ENCODE measurements at regions not wholly inside any gene's neighbourhood (a gene's known extent, or its start where the extent isn't known, plus 50 kb on each side); places are given as distances from the start of the nearest gene placed in this dataset.

DNA sequence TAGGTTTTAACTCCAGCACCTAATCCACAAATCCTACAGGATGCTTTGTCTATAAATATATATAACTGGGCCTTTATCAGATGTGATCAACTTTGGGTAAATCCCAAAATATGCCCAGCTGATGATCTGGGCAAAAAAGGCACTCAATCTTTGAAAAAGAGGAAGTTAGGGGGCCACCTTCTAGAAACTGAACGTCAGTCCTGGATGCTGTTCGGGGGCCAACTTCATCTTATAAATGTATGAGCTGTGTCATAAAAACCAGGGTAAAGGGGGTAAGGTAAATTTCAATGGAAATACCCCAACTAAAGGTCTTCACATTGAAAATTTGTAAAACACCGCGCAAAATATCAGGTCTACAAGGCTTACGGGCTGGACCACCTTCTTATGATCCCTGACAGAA is 264.4 kb upstream of the UBE2E2 start:
- 90 to 94% methylated on average over 5 of the region's 5 CpGs for WGBS, 2 donors
- Histone ChIP-seq H3K36me3 (ENCODE audit: control insufficient read depth in 1 of 2, insufficient read depth in 2 of 2, low read length in 1 of 2) (no peaks in the 10 kb centered on the region), H3K4me1 (ENCODE audit: control insufficient read depth in 1 of 2, insufficient read depth in 2 of 2, low read length in 2 of 2) (no peaks in the 10 kb centered on the region), H3K4me3 (ENCODE audit: low read length in 2 of 2) (no peak overlapping the region), H3K9me3 (ENCODE audit: control insufficient read depth, low read length) (no peaks in the 10 kb centered on the region), H3K27me3 (ENCODE audit: control insufficient read depth in 1 of 2, insufficient read depth in 2 of 2, low read length in 1 of 2) (no peaks in the 10 kb centered on the region), H3K27ac (ENCODE audit: low read depth in 1 of 2, low read length in 2 of 2) (no peak overlapping the region)
- intact Hi-C loops (cut with DNase I), result no loop called here
- DNase-seq, result no peak
- no peak for ATAC-seq (ENCODE audit: low FRiP score)

- no peaks in the 10 kb centered on the region for H3K4me1 ChIP-seq (ENCODE audit: control insufficient read depth in 1 of 2, insufficient read depth in 2 of 2, low read length in 2 of 2)
- intact Hi-C loops (cut with DNase I), result no loop called here
- H3K9me3 ChIP-seq (ENCODE audit: control insufficient read depth, low read length), result no peaks in the 10 kb centered on the region
- H3K4me3 ChIP-seq (ENCODE audit: low read length in 2 of 2), result no peak overlapping the region
- DNase-seq, result no peak
- H3K36me3 ChIP-seq (ENCODE audit: control insufficient read depth in 1 of 2, insufficient read depth in 2 of 2, low read length in 1 of 2), result no peaks in the 10 kb centered on the region
- no peak overlapping the region for H3K27ac ChIP-seq (ENCODE audit: low read depth in 1 of 2, low read length in 2 of 2)
- WGBS, 2 donors, result 85 to 87% methylated on average over 2 of the region's 2 CpGs
- no peaks in the 10 kb centered on the region for H3K27me3 ChIP-seq (ENCODE audit: control insufficient read depth in 1 of 2, insufficient read depth in 2 of 2, low read length in 1 of 2)
- no peak for ATAC-seq (ENCODE audit: low FRiP score)
Measured at GRCh38 chr3:22939349-22939748, 263.8 kb upstream of the UBE2E2 start.

GRCh38 chr3:22940285-22940684 is 262.8 kb upstream of the UBE2E2 start:
- no peak overlapping the region for H3K27ac ChIP-seq (ENCODE audit: low read depth in 1 of 2, low read length in 2 of 2)
- H3K4me1 ChIP-seq (ENCODE audit: control insufficient read depth in 1 of 2, insufficient read depth in 2 of 2, low read length in 2 of 2), result no peaks in the 10 kb centered on the region
- H3K36me3 ChIP-seq (ENCODE audit: control insufficient read depth in 1 of 2, insufficient read depth in 2 of 2, low read length in 1 of 2), result no peaks in the 10 kb centered on the region
- ATAC-seq (ENCODE audit: low FRiP score) (no peak), DNase-seq (no peak)
- intact Hi-C loops (cut with DNase I), result no loop called here
- no peaks in the 10 kb centered on the region for H3K9me3 ChIP-seq (ENCODE audit: control insufficient read depth, low read length)
- no peaks in the 10 kb centered on the region for H3K27me3 ChIP-seq (ENCODE audit: control insufficient read depth in 1 of 2, insufficient read depth in 2 of 2, low read length in 1 of 2)
- no peak overlapping the region for H3K4me3 ChIP-seq (ENCODE audit: low read length in 2 of 2)
- 77 to 88% methylated on average over 7 of the region's 7 CpGs for WGBS, 2 donors

DNA sequence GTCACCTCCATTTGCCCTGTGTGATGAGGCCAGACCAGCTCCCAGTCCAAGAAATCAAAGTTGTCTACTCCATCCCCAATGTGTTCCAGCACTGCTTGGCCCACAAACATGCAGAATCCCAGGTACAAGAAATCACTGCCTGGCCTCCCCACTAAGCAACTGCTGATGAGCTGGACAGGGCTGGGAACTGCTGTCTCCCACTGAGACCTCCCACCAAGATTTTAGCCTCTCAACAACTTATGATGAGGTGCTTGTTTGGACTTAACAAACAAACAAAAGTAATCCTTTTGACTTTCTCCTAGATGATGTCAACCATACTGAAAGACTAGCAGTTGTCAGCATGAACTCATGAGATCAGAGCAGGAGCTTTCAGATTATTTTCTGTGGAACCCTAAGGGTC is 260.1 kb upstream of the UBE2E2 start:
- ATAC-seq (ENCODE audit: low FRiP score) (no peak), DNase-seq (no peak)
- H3K27ac ChIP-seq (ENCODE audit: low read depth in 1 of 2, low read length in 2 of 2), result no peak overlapping the region
- intact Hi-C loops (cut with DNase I), result no loop called here
- no peaks in the 10 kb centered on the region for H3K9me3 ChIP-seq (ENCODE audit: control insufficient read depth, low read length)
- no peaks in the 10 kb centered on the region for H3K27me3 ChIP-seq (ENCODE audit: control insufficient read depth in 1 of 2, insufficient read depth in 2 of 2, low read length in 1 of 2)
- no peak overlapping the region for H3K4me3 ChIP-seq (ENCODE audit: low read length in 2 of 2)
- H3K36me3 ChIP-seq (ENCODE audit: control insufficient read depth in 1 of 2, insufficient read depth in 2 of 2, low read length in 1 of 2), result no peaks in the 10 kb centered on the region
- no peaks in the 10 kb centered on the region for H3K4me1 ChIP-seq (ENCODE audit: control insufficient read depth in 1 of 2, insufficient read depth in 2 of 2, low read length in 2 of 2)

DNA sequence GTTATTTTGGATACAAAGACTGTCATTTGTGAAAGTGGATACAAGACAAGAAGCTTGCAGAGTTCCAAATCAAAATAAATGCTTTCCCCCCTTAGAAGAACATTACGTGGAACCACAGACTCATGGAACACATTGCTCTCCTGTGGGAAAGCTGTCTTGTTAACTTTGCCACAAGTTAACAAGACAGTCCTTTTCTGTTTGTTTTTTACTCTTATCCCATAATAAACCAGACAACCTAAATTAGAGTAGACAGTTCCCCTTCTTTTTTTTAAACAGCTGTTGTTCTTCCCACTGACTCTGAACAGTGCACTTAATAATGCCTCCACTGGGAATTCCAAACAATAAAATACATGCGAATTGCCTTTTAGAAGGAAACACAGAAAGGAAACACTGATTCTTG is 255.3 kb upstream of the UBE2E2 start:
- Histone ChIP-seq H3K27me3 (ENCODE audit: control insufficient read depth in 1 of 2, insufficient read depth in 2 of 2, low read length in 1 of 2) (no peaks in the 10 kb centered on the region), H3K27ac (ENCODE audit: low read depth in 1 of 2, low read length in 2 of 2) (no peak overlapping the region), H3K4me1 (ENCODE audit: control insufficient read depth in 1 of 2, insufficient read depth in 2 of 2, low read length in 2 of 2) (no peaks in the 10 kb centered on the region), H3K36me3 (ENCODE audit: control insufficient read depth in 1 of 2, insufficient read depth in 2 of 2, low read length in 1 of 2) (no peaks in the 10 kb centered on the region), H3K4me3 (ENCODE audit: low read length in 2 of 2) (no peak overlapping the region), H3K9me3 (ENCODE audit: control insufficient read depth, low read length) (no peaks in the 10 kb centered on the region)
- 66 to 72% methylated on average over 2 of the region's 2 CpGs for WGBS, 2 donors
- no peak for DNase-seq
- ATAC-seq (ENCODE audit: low FRiP score), result no peak
- intact Hi-C loops (cut with DNase I), result no loop called here

DNA sequence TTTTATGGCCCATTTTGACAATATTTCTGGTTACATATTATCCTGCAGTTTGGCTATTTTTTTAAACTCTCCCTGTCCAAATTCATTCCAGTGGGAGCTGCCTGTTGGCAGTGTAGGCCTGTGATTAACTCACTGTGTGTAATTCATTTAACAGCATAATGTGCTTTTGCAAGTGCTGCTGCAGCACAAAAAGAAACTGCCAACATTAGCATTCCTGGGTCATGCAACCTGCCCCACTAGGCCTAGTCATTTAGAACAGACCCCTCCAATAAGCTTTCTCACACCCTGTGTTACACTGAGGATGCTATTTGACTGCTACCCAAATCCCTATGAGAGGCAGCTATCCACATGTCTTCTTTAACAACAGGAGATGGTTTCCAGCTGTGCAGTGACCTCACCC is 251.2 kb upstream of the UBE2E2 start:
- Histone ChIP-seq H3K36me3 (ENCODE audit: control insufficient read depth in 1 of 2, insufficient read depth in 2 of 2, low read length in 1 of 2) (no peaks in the 10 kb centered on the region), H3K4me3 (ENCODE audit: low read length in 2 of 2) (no peak overlapping the region), H3K27me3 (ENCODE audit: control insufficient read depth in 1 of 2, insufficient read depth in 2 of 2, low read length in 1 of 2) (no peaks in the 10 kb centered on the region), H3K27ac (ENCODE audit: low read depth in 1 of 2, low read length in 2 of 2) (no peak overlapping the region), H3K9me3 (ENCODE audit: control insufficient read depth, low read length) (no peaks in the 10 kb centered on the region), H3K4me1 (ENCODE audit: control insufficient read depth in 1 of 2, insufficient read depth in 2 of 2, low read length in 2 of 2) (no peaks in the 10 kb centered on the region)
- intact Hi-C loops (cut with DNase I), result no loop called here
- DNase-seq (no peak), ATAC-seq (ENCODE audit: low FRiP score) (peak; percentile 72)

GRCh38 chr3:22952860-22953259 is 250.3 kb upstream of the UBE2E2 start:
- DNase-seq (no peak), ATAC-seq (ENCODE audit: low FRiP score) (no peak)
- no peak overlapping the region for H3K27ac ChIP-seq (ENCODE audit: low read depth in 1 of 2, low read length in 2 of 2)
- H3K27me3 ChIP-seq (ENCODE audit: control insufficient read depth in 1 of 2, insufficient read depth in 2 of 2, low read length in 1 of 2), result no peaks in the 10 kb centered on the region
- WGBS, 2 donors, result 66 to 72% methylated on average over 3 of the region's 3 CpGs
- no peaks in the 10 kb centered on the region for H3K4me1 ChIP-seq (ENCODE audit: control insufficient read depth in 1 of 2, insufficient read depth in 2 of 2, low read length in 2 of 2)
- no peaks in the 10 kb centered on the region for H3K36me3 ChIP-seq (ENCODE audit: control insufficient read depth in 1 of 2, insufficient read depth in 2 of 2, low read length in 1 of 2)
- intact Hi-C loops (cut with DNase I), result no loop called here
- no peak overlapping the region for H3K4me3 ChIP-seq (ENCODE audit: low read length in 2 of 2)
- no peaks in the 10 kb centered on the region for H3K9me3 ChIP-seq (ENCODE audit: control insufficient read depth, low read length)

DNA sequence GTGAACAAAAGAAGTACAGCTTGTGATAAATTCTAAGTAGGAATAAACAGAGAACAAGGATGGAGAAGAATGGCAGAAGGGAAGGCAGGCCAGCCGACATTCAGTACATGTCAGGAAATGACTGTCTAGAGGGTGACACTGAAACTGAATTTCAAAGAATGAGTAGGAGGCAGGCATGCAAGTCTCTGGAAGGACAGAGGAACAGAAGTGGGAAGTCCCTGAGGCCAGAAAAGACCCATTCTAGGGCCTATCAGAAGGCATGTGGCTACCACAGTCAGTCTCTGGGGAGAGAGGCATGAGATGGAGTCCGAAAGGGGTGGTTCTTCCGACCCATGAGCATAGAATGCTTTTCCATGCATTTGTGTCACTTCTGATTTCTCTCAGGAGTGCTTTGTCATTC is 243.5 kb upstream of the UBE2E2 start:
- no peak for DNase-seq
- 35 to 67% methylated on average over 3 of the region's 3 CpGs for WGBS, 2 donors
- intact Hi-C loops (cut with DNase I), result no loop called here
- Histone ChIP-seq H3K36me3 (ENCODE audit: control insufficient read depth in 1 of 2, insufficient read depth in 2 of 2, low read length in 1 of 2) (no peaks in the 10 kb centered on the region), H3K4me3 (ENCODE audit: low read length in 2 of 2) (no peak overlapping the region), H3K27me3 (ENCODE audit: control insufficient read depth in 1 of 2, insufficient read depth in 2 of 2, low read length in 1 of 2) (no peaks in the 10 kb centered on the region), H3K27ac (ENCODE audit: low read depth in 1 of 2, low read length in 2 of 2) (no peak overlapping the region), H3K4me1 (ENCODE audit: control insufficient read depth in 1 of 2, insufficient read depth in 2 of 2, low read length in 2 of 2) (peaks cover 0 to 3% of the 10 kb centered on the region in 2 donors), H3K9me3 (ENCODE audit: control insufficient read depth, low read length) (no peaks in the 10 kb centered on the region)
- ATAC-seq (ENCODE audit: low FRiP score), result no peak

GRCh38 chr3:22960105-22960984 is 242.8 kb upstream of the UBE2E2 start:
- no peaks in the 10 kb centered on the region for H3K27me3 ChIP-seq (ENCODE audit: control insufficient read depth in 1 of 2, insufficient read depth in 2 of 2, low read length in 1 of 2)
- DNase-seq, result peak in 1 of 2 donors; percentile 45
- H3K9me3 ChIP-seq (ENCODE audit: control insufficient read depth, low read length), result no peaks in the 10 kb centered on the region
- no peak for ATAC-seq (ENCODE audit: low FRiP score)
- H3K4me1 ChIP-seq (ENCODE audit: control insufficient read depth in 1 of 2, insufficient read depth in 2 of 2, low read length in 2 of 2), result peaks cover 0 to 3% of the 10 kb centered on the region in 2 donors
- no peak overlapping the region for H3K27ac ChIP-seq (ENCODE audit: low read depth in 1 of 2, low read length in 2 of 2)
- H3K36me3 ChIP-seq (ENCODE audit: control insufficient read depth in 1 of 2, insufficient read depth in 2 of 2, low read length in 1 of 2), result no peaks in the 10 kb centered on the region
- no peak overlapping the region for H3K4me3 ChIP-seq (ENCODE audit: low read length in 2 of 2)
- WGBS, 2 donors, result 4 to 6% methylated on average over 8 of the region's 8 CpGs
- intact Hi-C loops (cut with DNase I), result loop anchor here in 1 of 2 donors (10.0 kb wide), 1 partner anchor 396 kb away; no protein-coding TSS in a partner anchor

Data from aorta (tissue), 5 donors.